HCT116 (cell line): ENCODE measurements at regions not wholly inside any gene's neighbourhood (a gene's known extent, or its start where the extent isn't known, plus 50 kb on each side); places are given as distances from the start of the nearest gene placed in this dataset.
"Not testable (repeated sequence)": the region's sequence is repeated elsewhere in the genome, so short reads cannot be mapped to it uniquely, and the experiment has no call there.

Experiments
- ATAC-seq: fragments of 200-7000 bp; cut with Tn5 transposase; 2 replicates; pipeline ENCODE4 v1.9.1; 2020; ENCODE audit warnings: mild to moderate bottlenecking, moderate library complexity
- BruUV-seq: library from RNA; stranded (reverse); fragments of 400-500 nt; replicated peaks from 2 replicates; lab custom pipeline; 2021; lab: Mats Ljungman, UMichigan
- CTCF ChIA-PET: fragments of 300-600 bp; sonication (Branson Sonifier 250); formaldehyde crosslinking; loops from one replicate; lab custom pipeline; 2021; ENCODE audit warnings: antibody characterized with exemption; lab: Charles Lee
- POLR2A ChIA-PET: fragments of 300-600, 350-600 bp; sonication (Branson Sonifier 250); formaldehyde crosslinking; loops from one replicate; lab custom pipeline; 2021; ENCODE audit warnings: antibody characterized with exemption; lab: Charles Lee
- RAD21 ChIA-PET, 2 experiments: fragments of 300-600 bp; sonication (Branson Sonifier 250); formaldehyde crosslinking; loops; one replicate each; lab custom pipeline; 2023; ENCODE audit warnings: low total read pairs in 2 of 2; ENCODE audit not compliant: uncharacterized antibody in 2 of 2, unreplicated experiment in 2 of 2, low non-redundant PET in 1 of 2; lab: Charles Lee
- DNase-seq: peaks from one replicate; pipeline ENCODE4 v3.0.0-alpha.2; 2010; ENCODE audit warnings: low read depth, low spot score
- H2AFZ ChIP-seq: fragments of 200-600 bp; shearing (Covaris generic), sonication (generic); 2 replicates; pipeline ENCODE4 v1.6.1; 2017; ENCODE audit warnings: low read depth, mixed run types, mixed read lengths, antibody characterized with exemption, low read length; ENCODE audit not compliant: poor library complexity, severe bottlenecking
- H3K27ac ChIP-seq: 2 replicates; pipeline ENCODE4 v1.5.1; 2012; ENCODE audit warnings: low read depth, low read length
- H3K27me3 ChIP-seq: fragments of 200-600 bp; sonication (generic); 2 replicates; pipeline ENCODE4 v1.6.1; 2016; ENCODE audit warnings: mixed run types, low read length, mixed read lengths; ENCODE audit not compliant: insufficient read depth
- H3K36me3 ChIP-seq, 2 experiments: fragments of 200-500 bp in 1 of 2; fragments of 200-600 bp in 1 of 2; sonication (Bioruptor generic) in 1 of 2; sonication (generic) in 1 of 2; 2 replicates each; pipeline versions ENCODE4 v1.5.1 to v1.6.1; 2014 to 2016; ENCODE audit warnings: low read length in 2 of 2, inconsistent platforms in 1 of 2, mixed read lengths in 1 of 2, mixed run types in 1 of 2; ENCODE audit not compliant: insufficient read depth in 2 of 2, control insufficient read depth in 1 of 2
- H3K4me1 ChIP-seq, 2 experiments: fragments of 200-600 bp in 1 of 2; sonication (generic) in 1 of 2; 2 replicates each; pipeline versions ENCODE4 v1.5.1 to v1.6.1; 2012 to 2017; ENCODE audit warnings: low read length in 2 of 2, inconsistent platforms in 1 of 2, mild to moderate bottlenecking in 1 of 2, mixed read lengths in 1 of 2, mixed run types in 1 of 2, moderate library complexity in 1 of 2; ENCODE audit not compliant: insufficient read depth in 2 of 2, control insufficient read depth in 1 of 2
- H3K4me2 ChIP-seq: fragments of 200-600 bp; sonication (generic); 2 replicates; pipeline ENCODE4 v1.6.1; 2017; ENCODE audit warnings: mixed run types, low read length, mixed read lengths
- H3K4me3 ChIP-seq, 2 experiments: fragments of 200-600 bp in 1 of 2; sonication (generic) in 1 of 2; replicated peaks in 1 of 2; 2 replicates each; pipeline ENCODE4 v1.5.1; 2011 to 2016; ENCODE audit warnings: low read length in 2 of 2, control low read depth in 1 of 2, low read depth in 1 of 2, mild to moderate bottlenecking in 1 of 2, mixed read lengths in 1 of 2, mixed run types in 1 of 2
- H3K79me2 ChIP-seq: fragments of 200-600 bp; sonication (generic); 2 replicates; pipeline ENCODE4 v1.6.1; 2017; ENCODE audit warnings: mild to moderate bottlenecking, mixed run types, low read length, moderate library complexity, mixed read lengths; ENCODE audit not compliant: insufficient read depth
- H3K9ac ChIP-seq: fragments of 200-600 bp; sonication (generic); 2 replicates; pipeline ENCODE4 v1.6.1; 2016; ENCODE audit warnings: low read length, mixed read lengths
- H3K9me2 ChIP-seq: fragments of 200-600 bp; sonication (generic), shearing (Covaris generic); 2 replicates; pipeline ENCODE4 v1.6.1; 2017; ENCODE audit warnings: mixed run types, mild to moderate bottlenecking, moderate library complexity; ENCODE audit not compliant: insufficient read depth
- H3K9me3 ChIP-seq, 2 experiments: fragments of 200-500 bp in 1 of 2; fragments of 200-600 bp in 1 of 2; sonication (Bioruptor generic) in 1 of 2; sonication (generic) in 1 of 2; 2 replicates each; pipeline ENCODE4 v1.6.1; 2014 to 2017; ENCODE audit warnings: low read length in 2 of 2, mixed read lengths in 2 of 2, inconsistent platforms in 1 of 2, low read depth in 1 of 2, mild to moderate bottlenecking in 1 of 2, mixed run types in 1 of 2, moderate library complexity in 1 of 2; ENCODE audit not compliant: control insufficient read depth in 1 of 2, insufficient read depth in 1 of 2
- H4K20me1 ChIP-seq: fragments of 200-600 bp; sonication (generic), shearing (Covaris generic); 2 replicates; pipeline ENCODE4 v1.6.1; 2017; ENCODE audit warnings: mixed run types, mild to moderate bottlenecking, moderate library complexity; ENCODE audit not compliant: insufficient read depth
- CEBPB ChIP-seq: IDR thresholded peaks from 2 replicates; pipeline ENCODE4 v1.6.1; 2012; ENCODE audit warnings: low read depth
- EZH2 ChIP-seq: fragments of 200-600 bp; sonication (generic); IDR thresholded peaks from 2 replicates; pipeline ENCODE4 v1.6.1; 2017; ENCODE audit warnings: antibody characterized with exemption, mixed run types
- EZH2phosphoT487 ChIP-seq: fragments of 200-600 bp; IDR thresholded peaks from 2 replicates; pipeline ENCODE4 v1.6.1; 2018; ENCODE audit warnings: antibody characterized with exemption, borderline replicate concordance
- FOSL1 ChIP-seq: IDR thresholded peaks from 2 replicates; pipeline ENCODE4 v1.6.1; 2012; ENCODE audit warnings: low read depth
- POLR2A ChIP-seq: IDR thresholded peaks from 2 replicates; pipeline ENCODE4 v1.7.0; 2011; ENCODE audit warnings: borderline replicate concordance; ENCODE audit not compliant: insufficient read depth, insufficient read length; ENCODE audit errors: extremely low read depth
- REST ChIP-seq: IDR thresholded peaks from 2 replicates; pipeline ENCODE4 v1.6.1; 2012; ENCODE audit warnings: low read depth
- SP1 ChIP-seq: IDR thresholded peaks from 2 replicates; pipeline ENCODE4 v1.6.1; 2012; ENCODE audit warnings: low read depth
- SRF ChIP-seq: IDR thresholded peaks from 2 replicates; pipeline ENCODE4 v1.6.1; 2012; ENCODE audit warnings: low read depth
- TCF7L2 ChIP-seq: IDR thresholded peaks from 2 replicates; pipeline ENCODE4 v1.7.0; 2011; ENCODE audit warnings: borderline replicate concordance, inconsistent platforms; ENCODE audit not compliant: insufficient read depth, insufficient read length; ENCODE audit errors: extremely low read depth
- ZFX ChIP-seq: fragments of 450-650 bp; IDR thresholded peaks from 2 replicates; pipeline ENCODE4 v1.6.1; 2017
- ZNF274 ChIP-seq: fragments of 200-500 bp; sonication (Bioruptor generic); IDR thresholded peaks from 2 replicates; pipeline ENCODE4 v1.6.1; 2014; ENCODE audit warnings: mild to moderate bottlenecking, low read depth, low read length, inconsistent platforms
- intact Hi-C: fragments of 100-400 bp; cut with micrococcal nuclease; formaldehyde crosslinking; loops from 2 replicates; pipeline ENCODE4 v1.10.0; 2022

- no peak for DNase-seq
- intact Hi-C loops, result no loop called here
- no peak overlapping the region for H3K27ac ChIP-seq
- H3K36me3 ChIP-seq, result no peaks in the 10 kb centered on the region
- H3K4me2 ChIP-seq, result no peak overlapping the region
- H3K9me2 ChIP-seq, result no peaks in the 10 kb centered on the region
- H3K27me3 ChIP-seq, result no peaks in the 10 kb centered on the region
- H3K9me3 ChIP-seq, result no peaks in the 10 kb centered on the region
- TF ChIP-seq ZNF274 (no peak), REST (no peak), POLR2A (no peak), ZFX (no peak), FOSL1 (no peak), EZH2 (no peak), SP1 (no peak), EZH2phosphoT487 (no peak), CEBPB (no peak), SRF (no peak), TCF7L2 (no peak)
- no peak overlapping the region for H3K4me3 ChIP-seq
- no peak overlapping the region for H2AFZ ChIP-seq
- H3K4me1 ChIP-seq, result no peaks in the 10 kb centered on the region
- no peak overlapping the region for H3K9ac ChIP-seq
- ChIA-PET CTCF (interaction anchor here (0.8 kb wide), 1 partner anchor 147 kb away, joined by 3 read pairs; no protein-coding TSS in a partner anchor), POLR2A (no interaction called here), RAD21 (no interaction called here)
- ATAC-seq, result no peak
- BruUV-seq, result no TSS peak
- no peaks in the 10 kb centered on the region for H4K20me1 ChIP-seq
- H3K79me2 ChIP-seq, result no peaks in the 10 kb centered on the region
Measured at GRCh38 chrX:150213481-150214030, 149.6 kb upstream of the MAMLD1 start.

DNA sequence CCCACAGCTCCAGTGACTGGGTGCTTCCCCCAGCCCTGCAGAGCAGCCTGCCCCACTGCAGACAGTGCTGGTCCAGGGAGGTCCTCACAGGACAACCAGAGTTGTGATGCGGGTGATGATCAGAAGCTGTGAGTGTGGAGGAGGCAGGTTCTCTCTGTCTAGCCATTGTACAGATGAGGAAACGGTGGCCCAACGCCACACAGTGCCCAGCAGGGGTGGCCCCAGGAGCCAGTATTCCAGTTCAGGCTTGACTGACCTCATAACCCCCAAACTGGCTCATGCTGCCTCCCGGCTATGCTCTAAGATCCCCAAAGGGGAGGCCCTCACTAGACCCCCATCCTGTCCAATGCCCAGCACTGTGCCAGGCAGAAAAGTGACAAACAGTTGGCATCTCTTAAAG lies 147.1 kb upstream of the MAMLD1 start:
- RAD21 ChIA-PET, intact Hi-C loops, H3K27ac ChIP-seq, CTCF ChIA-PET, H3K9me2 ChIP-seq, BruUV-seq, H4K20me1 ChIP-seq, H3K9ac ChIP-seq, H3K4me1 ChIP-seq, H3K4me2 ChIP-seq, ATAC-seq, H3K27me3 ChIP-seq, H3K4me3 ChIP-seq, H3K36me3 ChIP-seq, H3K79me2 ChIP-seq, DNase-seq, POLR2A ChIA-PET, H3K9me3 ChIP-seq, H2AFZ ChIP-seq: not testable (repeated sequence)
